ENCODE measurements at regions not wholly inside any gene's neighbourhood (a gene's known extent, or its start where the extent isn't known, plus 50 kb on each side); places are given as distances from the start of the nearest gene placed in this dataset.
"Not testable (repeated sequence)": the region's sequence is repeated elsewhere in the genome, so short reads cannot be mapped to it uniquely, and the experiment has no call there.

- no peak for DNase-seq
Measured at GRCh38 chr11:25527841-25528240, 804.1 kb upstream of the ANO3 start.

DNA sequence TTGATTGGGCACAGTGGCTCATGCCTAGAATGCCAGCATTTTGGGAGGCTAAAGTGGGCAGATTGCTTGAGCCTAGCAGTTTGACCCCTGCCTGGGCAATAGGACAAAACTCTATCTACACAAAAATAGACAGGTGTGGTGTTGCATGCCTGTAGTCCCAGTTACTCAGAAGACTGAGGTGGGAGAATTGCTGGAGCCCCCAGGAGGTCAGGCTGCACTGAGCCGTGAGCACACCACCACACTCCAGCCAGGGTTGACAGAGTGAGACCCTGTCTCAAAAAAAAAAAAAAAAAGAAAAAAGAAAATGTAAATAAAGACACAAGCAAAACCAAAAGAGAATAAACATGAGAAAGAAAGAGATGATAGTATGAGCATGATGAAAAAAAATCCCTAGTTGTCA lies 802.4 kb upstream of the ANO3 start:
- DNase-seq: no peak

GRCh38 chr11:25535467-25536272 lies 796.3 kb upstream of the ANO3 start:
- no peak for DNase-seq

DNA sequence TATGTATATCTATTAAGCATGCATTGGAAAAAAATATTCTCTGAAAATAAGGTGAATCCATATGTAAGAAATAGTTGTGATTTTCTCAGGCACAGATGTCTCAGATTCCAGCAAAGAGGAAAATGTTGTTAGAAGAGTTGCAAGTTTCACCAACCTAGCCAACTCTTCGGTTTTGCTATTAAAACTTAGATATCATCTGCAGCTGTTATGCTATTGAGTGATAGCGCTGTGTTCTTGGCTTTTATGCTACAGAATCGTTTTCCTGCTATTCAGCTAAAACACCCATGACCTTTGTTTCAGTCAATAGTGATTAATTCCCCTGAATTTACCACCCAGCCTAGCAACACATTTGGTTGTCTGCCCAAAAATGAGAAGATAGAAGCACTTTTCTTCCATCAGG lies 795.6 kb upstream of the ANO3 start:
- no peak for DNase-seq

GRCh38 chr11:25537393-25537792 lies 794.5 kb upstream of the ANO3 start:
- DNase-seq: no peak

DNA sequence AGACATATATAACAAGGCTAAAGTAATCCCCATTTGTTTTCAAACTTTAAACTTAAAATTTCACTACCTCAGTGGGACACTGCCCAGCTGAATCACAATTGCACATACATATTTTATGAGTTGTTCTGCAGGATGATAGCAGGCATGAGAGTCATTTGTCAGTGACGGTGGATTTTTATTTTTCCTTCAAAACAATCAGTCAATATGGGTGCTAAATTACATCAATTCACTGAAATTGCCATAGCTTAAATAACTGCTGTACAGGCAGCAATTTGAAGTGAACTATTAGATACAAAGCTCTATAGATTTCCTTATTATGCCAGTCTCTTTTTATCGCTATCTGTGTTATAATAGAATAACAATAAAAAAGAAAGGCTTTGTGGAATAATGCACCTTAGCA lies 784.6 kb upstream of the ANO3 start:
- no peak for DNase-seq

DNA sequence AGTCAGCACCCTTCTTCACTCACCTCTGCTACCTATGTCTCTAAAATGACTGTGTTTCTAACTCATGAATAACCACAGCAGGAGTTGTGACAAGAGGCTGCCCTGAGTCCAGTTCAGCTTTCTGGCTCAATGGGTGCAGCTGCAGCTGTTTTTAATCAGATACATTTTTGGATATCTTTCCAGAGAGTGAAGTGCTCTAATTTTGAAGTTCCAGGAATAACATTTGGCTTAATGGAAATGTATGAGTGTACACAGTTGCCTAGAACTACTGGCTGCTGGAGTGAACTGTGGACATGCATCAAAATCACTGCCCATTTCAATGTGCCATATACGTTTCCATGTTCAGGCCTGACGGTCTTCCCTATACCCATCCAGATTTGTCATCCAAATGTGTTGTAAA lies 769.5 kb upstream of the ANO3 start:
- DNase-seq: no peak

GRCh38 chr11:25565846-25566245 lies 766.1 kb upstream of the ANO3 start:
- no peak for DNase-seq

GRCh38 chr11:25566298-25567200 lies 765.4 kb upstream of the ANO3 start:
- no peak for DNase-seq

GRCh38 chr11:25576320-25576719 lies 755.6 kb upstream of the ANO3 start:
- no peak for DNase-seq

GRCh38 chr11:25579554-25579953 lies 752.4 kb upstream of the ANO3 start:
- not testable (repeated sequence) for DNase-seq

- no peak for DNase-seq
Measured at GRCh38 chr11:25583596-25583995, 748.3 kb upstream of the ANO3 start.

- DNase-seq: no peak
Measured at GRCh38 chr11:25587496-25587895, 744.4 kb upstream of the ANO3 start.

GRCh38 chr11:25593221-25593620 lies 738.7 kb upstream of the ANO3 start:
- DNase-seq: no peak

DNA sequence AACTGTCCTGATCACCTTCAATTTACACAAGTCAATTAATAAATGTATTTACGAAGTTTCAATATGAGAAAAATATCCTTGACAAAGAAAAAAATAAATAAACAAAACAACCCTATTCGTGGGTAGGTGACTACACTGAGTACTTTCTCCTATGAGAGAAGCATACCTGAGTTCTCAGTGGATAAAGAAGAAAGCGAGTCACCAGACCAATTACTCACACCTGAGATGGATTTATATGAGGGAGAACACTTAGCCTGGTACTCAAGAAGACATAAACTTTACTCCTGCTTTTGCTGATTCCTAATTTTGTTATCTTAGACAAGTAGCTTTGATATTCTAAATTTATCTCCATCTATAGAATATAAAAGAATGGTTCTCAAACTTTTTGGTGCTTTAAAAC lies 735.2 kb upstream of the ANO3 start:
- DNase-seq: no peak

- DNase-seq: no peak
Measured at GRCh38 chr11:25597696-25598095, 734.2 kb upstream of the ANO3 start.

- DNase-seq: no peak
Measured at GRCh38 chr11:25602149-25602548, 729.8 kb upstream of the ANO3 start.

- no peak for DNase-seq
Measured at GRCh38 chr11:25602959-25603358, 729.0 kb upstream of the ANO3 start.

DNA sequence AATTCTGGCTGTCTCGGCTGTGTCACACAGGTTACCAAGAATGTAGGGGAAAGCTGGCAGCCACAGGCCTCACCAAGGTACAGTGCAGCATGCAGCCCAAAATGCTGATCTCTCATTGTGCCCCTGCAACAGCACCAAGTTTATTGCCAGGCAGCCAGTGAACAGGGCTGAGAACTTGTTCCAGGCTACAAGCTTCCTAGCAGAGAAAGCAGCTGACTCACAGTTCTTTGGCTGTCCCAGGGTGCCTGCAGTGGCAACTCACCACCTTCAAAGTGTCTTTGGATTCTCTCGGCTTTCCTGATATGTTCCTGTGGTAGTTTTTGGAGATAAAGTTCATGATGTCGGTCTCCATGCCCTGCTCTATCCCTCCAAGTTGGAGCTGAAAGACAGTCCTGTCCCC lies 719.1 kb upstream of the ANO3 start:
- DNase-seq: no peak

GRCh38 chr11:25613451-25613850 lies 718.5 kb upstream of the ANO3 start:
- DNase-seq: no peak

- no peak for DNase-seq
Measured at GRCh38 chr11:25613865-25614264, 718.1 kb upstream of the ANO3 start.

GRCh38 chr11:25615069-25615468 lies 716.9 kb upstream of the ANO3 start:
- no peak for DNase-seq

GRCh38 chr11:25615841-25616240 lies 716.1 kb upstream of the ANO3 start:
- DNase-seq: no peak

GRCh38 chr11:25625094-25625493 lies 706.8 kb upstream of the ANO3 start:
- DNase-seq: no peak

All from CD4-positive, alpha-beta T cell treated with Interleukin-17A for 4 hours (primary cell).